ENCODE measurements at regions not wholly inside any gene's neighbourhood (a gene's known extent, or its start where the extent isn't known, plus 50 kb on each side); places are given as distances from the start of the nearest gene placed in this dataset.

DNA sequence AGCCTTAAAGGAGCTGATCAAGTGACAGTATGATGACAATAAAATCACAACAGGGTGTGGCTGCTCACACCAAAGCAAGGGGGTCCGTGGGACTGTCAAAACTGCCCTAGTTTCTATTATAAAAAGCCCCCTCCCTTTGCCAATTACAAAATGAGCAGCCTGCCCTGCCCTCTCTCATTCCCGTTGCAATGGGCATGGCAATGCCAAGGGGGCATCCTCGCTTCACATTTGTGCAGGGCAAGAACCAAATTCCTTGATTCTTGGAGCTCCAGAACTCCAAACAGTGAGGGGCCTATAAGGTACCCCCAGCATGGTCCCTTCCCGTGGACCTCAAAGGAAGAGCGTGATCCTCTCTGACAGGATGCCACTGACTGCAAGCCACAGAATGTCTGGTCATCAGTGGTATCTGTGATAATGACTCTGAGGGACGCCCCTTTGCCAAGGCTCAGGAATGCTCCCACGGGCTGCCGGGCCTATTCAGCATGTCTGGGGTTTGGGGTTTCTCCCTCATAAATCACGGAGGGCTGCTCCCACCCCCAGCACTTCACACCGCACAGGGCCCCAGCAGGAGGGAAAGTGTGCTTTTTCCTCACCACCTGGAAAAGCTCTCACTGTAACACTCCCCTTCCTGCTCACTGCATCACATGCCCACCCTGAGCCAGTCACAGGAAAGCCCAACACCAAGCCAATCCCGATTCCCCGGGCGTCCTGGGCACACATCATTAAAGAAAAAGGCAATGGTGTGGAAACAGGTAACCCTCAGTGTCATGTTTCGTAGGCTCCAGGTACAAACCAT lies 105.1 kb upstream of the TRPM1 start:
- H3K14ac ChIP-seq (ENCODE audit: insufficient read length): no peak overlapping the region
- TF ChIP-seq RAD21 (IDR thresholded peaks at IDR 0.05 in 1 of 2, conservative IDR thresholded peaks at IDR 0.05 in 1 of 2; ENCODE audit: low read depth in 2 of 2, low read length in 2 of 2): peak; percentile 49 to 57
- TF ChIP-seq CTCF (IDR thresholded peaks at IDR 0.05; ENCODE audit: control extremely low read depth in 1 of 3, insufficient read depth in 1 of 3, low read depth in 1 of 3, low read length in 3 of 3): peak; percentile 16 to 37 (median 19)
- TF ChIP-seq HDAC6 (IDR thresholded peaks at IDR 0.05; ENCODE audit: low read depth, low read length): no peak
- POLR2A ChIA-PET (ENCODE audit: partially characterized antibody): no interaction called here

More for the DNA sequence above, 105.1 kb upstream of the TRPM1 start:
- Histone ChIP-seq H2BK120ac (replicated peaks; ENCODE audit: low read depth, low read length) (no peak overlapping the region), H3K23me2 (ENCODE audit: low read depth, low read length) (no peaks in the 10 kb centered on the region), H3K27ac (ENCODE audit: low read depth, low read length) (no peak overlapping the region), H4K20me1 (replicated peaks in 1 of 2; ENCODE audit: control insufficient read depth in 1 of 2, insufficient read depth in 2 of 2, low read length in 2 of 2) (no peaks in the 10 kb centered on the region), H3K18ac (ENCODE audit: extremely low read depth, low read length) (no peak overlapping the region), H3K9me3 (ENCODE audit: insufficient read depth in 2 of 2, low read depth in 1 of 2, low read length in 1 of 2) (peaks cover 4 to 6% of the 10 kb centered on the region in 2 experiments; a peak in 1 of 4 replicates), H4K8ac (ENCODE audit: extremely low read depth, insufficient read depth, low read length) (no peak overlapping the region; the same call in 1 of the 2 replicates), H2BK5ac (ENCODE audit: low read depth, low read length) (no peak overlapping the region), H2BK12ac (ENCODE audit: low read depth, low read length) (no peak overlapping the region), H4K91ac (replicated peaks; ENCODE audit: insufficient read length, low read length) (no peak overlapping the region), H3K23ac (ENCODE audit: insufficient read length) (no peak overlapping the region), H2AFZ (ENCODE audit: low read length) (no peak overlapping the region), H3K79me1 (ENCODE audit: low read depth, low read length) (no peaks in the 10 kb centered on the region; the same call in 1 of the 2 replicates), H3K36me3 (ENCODE audit: control insufficient read depth in 2 of 4, insufficient read depth in 4 of 4, low read length in 3 of 4) (no peaks in the 10 kb centered on the region), H3K9ac (replicated peaks in 1 of 4; ENCODE audit: extremely low read depth in 1 of 4, low read depth in 3 of 4, low read length in 3 of 4) (no peak overlapping the region), H3K79me2 (ENCODE audit: control insufficient read depth in 1 of 2, insufficient read depth in 2 of 2, low read length in 2 of 2) (no peaks in the 10 kb centered on the region), H4K5ac (ENCODE audit: insufficient read length, low read depth, low read length) (no peak overlapping the region), H3K4ac (replicated peaks; ENCODE audit: insufficient read length, low read depth, low read length) (no peak overlapping the region), H3K56ac (replicated peaks; ENCODE audit: insufficient read length, low read depth, low read length) (no peak overlapping the region), H2AK5ac (ENCODE audit: low read depth, low read length) (no peak overlapping the region), H2BK15ac (ENCODE audit: low read length) (no peak overlapping the region), H3K4me2 (ENCODE audit: insufficient read depth in 1 of 2, low read depth in 2 of 2, low read length in 2 of 2) (no peak overlapping the region), H3K4me1 (replicated peaks in 1 of 4; ENCODE audit: control insufficient read depth in 3 of 4, insufficient read depth in 4 of 4, low read length in 3 of 4) (no peaks in the 10 kb centered on the region), H3K4me3 (ENCODE audit: extremely low read depth in 1 of 4, insufficient read depth in 2 of 4, low read depth in 3 of 4, low read length in 4 of 4) (no peak overlapping the region), H2BK20ac (ENCODE audit: low read length) (no peak overlapping the region), H3K27me3 (replicated peaks in 1 of 4; ENCODE audit: control insufficient read depth in 3 of 4, extremely low read depth in 1 of 4, insufficient read depth in 3 of 4, low read length in 3 of 4) (no peaks in the 10 kb centered on the region)
- CTCF ChIA-PET (ENCODE audit: partially characterized antibody): interaction anchor here (0.9 to 2.9 kb wide), 5 partner anchors 8 to 282 kb away, joined by 3 to 17 read pairs (median 3); no protein-coding TSS in a partner anchor
- 85% methylated on average over 14 of the region's 14 CpGs; no CpG with 5 or more reads in 1 of the 2 experiments for WGBS, 2 experiments (ENCODE audit: extremely low coverage in 1 of 2, insufficient coverage in 1 of 2, insufficient read length in 1 of 2, insufficient replicate concordance in 2 of 2, low coverage in 1 of 2, low lambda C conversion rate in 2 of 2, missing lambda C conversion rate in 1 of 2)
- DNase-seq (ENCODE audit: low read depth in 1 of 2, low spot score in 2 of 2) (peak in 1 of 2 experiments; percentile 17), FAIRE-seq (no peak)
